HCT116 (cell line): ENCODE measurements at regions not wholly inside any gene's neighbourhood (a gene's known extent, or its start where the extent isn't known, plus 50 kb on each side); places are given as distances from the start of the nearest gene placed in this dataset.

Experiments
- ATAC-seq: fragments of 200-7000 bp; cut with Tn5 transposase; 2 replicates; pipeline ENCODE4 v1.9.1; 2020; ENCODE audit warnings: mild to moderate bottlenecking, moderate library complexity
- BruUV-seq: library from RNA; stranded (reverse); fragments of 400-500 nt; replicated peaks from 2 replicates; lab custom pipeline; 2021; lab: Mats Ljungman, UMichigan
- CTCF ChIA-PET: fragments of 300-600 bp; sonication (Branson Sonifier 250); formaldehyde crosslinking; loops from one replicate; lab custom pipeline; 2021; ENCODE audit warnings: antibody characterized with exemption; lab: Charles Lee
- POLR2A ChIA-PET: fragments of 300-600, 350-600 bp; sonication (Branson Sonifier 250); formaldehyde crosslinking; loops from one replicate; lab custom pipeline; 2021; ENCODE audit warnings: antibody characterized with exemption; lab: Charles Lee
- RAD21 ChIA-PET, 2 experiments: fragments of 300-600 bp; sonication (Branson Sonifier 250); formaldehyde crosslinking; loops; one replicate each; lab custom pipeline; 2023; ENCODE audit warnings: low total read pairs in 2 of 2; ENCODE audit not compliant: uncharacterized antibody in 2 of 2, unreplicated experiment in 2 of 2, low non-redundant PET in 1 of 2; lab: Charles Lee
- DNase-seq: peaks from one replicate; pipeline ENCODE4 v3.0.0-alpha.2; 2010; ENCODE audit warnings: low read depth, low spot score
- H2AFZ ChIP-seq: fragments of 200-600 bp; shearing (Covaris generic), sonication (generic); 2 replicates; pipeline ENCODE4 v1.6.1; 2017; ENCODE audit warnings: low read depth, mixed run types, mixed read lengths, antibody characterized with exemption, low read length; ENCODE audit not compliant: poor library complexity, severe bottlenecking
- H3K27ac ChIP-seq: 2 replicates; pipeline ENCODE4 v1.5.1; 2012; ENCODE audit warnings: low read depth, low read length
- H3K27me3 ChIP-seq: fragments of 200-600 bp; sonication (generic); 2 replicates; pipeline ENCODE4 v1.6.1; 2016; ENCODE audit warnings: mixed run types, low read length, mixed read lengths; ENCODE audit not compliant: insufficient read depth
- H3K36me3 ChIP-seq, 2 experiments: fragments of 200-500 bp in 1 of 2; fragments of 200-600 bp in 1 of 2; sonication (Bioruptor generic) in 1 of 2; sonication (generic) in 1 of 2; 2 replicates each; pipeline versions ENCODE4 v1.5.1 to v1.6.1; 2014 to 2016; ENCODE audit warnings: low read length in 2 of 2, inconsistent platforms in 1 of 2, mixed read lengths in 1 of 2, mixed run types in 1 of 2; ENCODE audit not compliant: insufficient read depth in 2 of 2, control insufficient read depth in 1 of 2
- H3K4me1 ChIP-seq, 2 experiments: fragments of 200-600 bp in 1 of 2; sonication (generic) in 1 of 2; 2 replicates each; pipeline versions ENCODE4 v1.5.1 to v1.6.1; 2012 to 2017; ENCODE audit warnings: low read length in 2 of 2, inconsistent platforms in 1 of 2, mild to moderate bottlenecking in 1 of 2, mixed read lengths in 1 of 2, mixed run types in 1 of 2, moderate library complexity in 1 of 2; ENCODE audit not compliant: insufficient read depth in 2 of 2, control insufficient read depth in 1 of 2
- H3K4me2 ChIP-seq: fragments of 200-600 bp; sonication (generic); 2 replicates; pipeline ENCODE4 v1.6.1; 2017; ENCODE audit warnings: mixed run types, low read length, mixed read lengths
- H3K4me3 ChIP-seq, 2 experiments: fragments of 200-600 bp in 1 of 2; sonication (generic) in 1 of 2; replicated peaks in 1 of 2; 2 replicates each; pipeline ENCODE4 v1.5.1; 2011 to 2016; ENCODE audit warnings: low read length in 2 of 2, control low read depth in 1 of 2, low read depth in 1 of 2, mild to moderate bottlenecking in 1 of 2, mixed read lengths in 1 of 2, mixed run types in 1 of 2
- H3K79me2 ChIP-seq: fragments of 200-600 bp; sonication (generic); 2 replicates; pipeline ENCODE4 v1.6.1; 2017; ENCODE audit warnings: mild to moderate bottlenecking, mixed run types, low read length, moderate library complexity, mixed read lengths; ENCODE audit not compliant: insufficient read depth
- H3K9ac ChIP-seq: fragments of 200-600 bp; sonication (generic); 2 replicates; pipeline ENCODE4 v1.6.1; 2016; ENCODE audit warnings: low read length, mixed read lengths
- H3K9me2 ChIP-seq: fragments of 200-600 bp; sonication (generic), shearing (Covaris generic); 2 replicates; pipeline ENCODE4 v1.6.1; 2017; ENCODE audit warnings: mixed run types, mild to moderate bottlenecking, moderate library complexity; ENCODE audit not compliant: insufficient read depth
- H3K9me3 ChIP-seq, 2 experiments: fragments of 200-500 bp in 1 of 2; fragments of 200-600 bp in 1 of 2; sonication (Bioruptor generic) in 1 of 2; sonication (generic) in 1 of 2; 2 replicates each; pipeline ENCODE4 v1.6.1; 2014 to 2017; ENCODE audit warnings: low read length in 2 of 2, mixed read lengths in 2 of 2, inconsistent platforms in 1 of 2, low read depth in 1 of 2, mild to moderate bottlenecking in 1 of 2, mixed run types in 1 of 2, moderate library complexity in 1 of 2; ENCODE audit not compliant: control insufficient read depth in 1 of 2, insufficient read depth in 1 of 2
- H4K20me1 ChIP-seq: fragments of 200-600 bp; sonication (generic), shearing (Covaris generic); 2 replicates; pipeline ENCODE4 v1.6.1; 2017; ENCODE audit warnings: mixed run types, mild to moderate bottlenecking, moderate library complexity; ENCODE audit not compliant: insufficient read depth
- ATF3 ChIP-seq: IDR thresholded peaks from 2 replicates; pipeline ENCODE4 v1.6.1; 2012
- EGR1 ChIP-seq: IDR thresholded peaks from 2 replicates; pipeline ENCODE4 v1.6.1; 2012; ENCODE audit warnings: low read depth
- EZH2 ChIP-seq: fragments of 200-600 bp; sonication (generic); IDR thresholded peaks from 2 replicates; pipeline ENCODE4 v1.6.1; 2017; ENCODE audit warnings: antibody characterized with exemption, mixed run types
- REST ChIP-seq: IDR thresholded peaks from 2 replicates; pipeline ENCODE4 v1.6.1; 2012; ENCODE audit warnings: low read depth
- TCF7L2 ChIP-seq: IDR thresholded peaks from 2 replicates; pipeline ENCODE4 v1.7.0; 2011; ENCODE audit warnings: borderline replicate concordance, inconsistent platforms; ENCODE audit not compliant: insufficient read depth, insufficient read length; ENCODE audit errors: extremely low read depth
- YY1 ChIP-seq: IDR thresholded peaks from 2 replicates; pipeline ENCODE4 v1.6.1; 2011; ENCODE audit warnings: low read length, low read depth, moderate library complexity, mild to moderate bottlenecking; ENCODE audit not compliant: insufficient replicate concordance; ENCODE audit errors: extremely low read depth
- ZBTB33 ChIP-seq: IDR thresholded peaks from 2 replicates; pipeline ENCODE4 v1.6.1; 2011; ENCODE audit warnings: mild to moderate bottlenecking, low read length, moderate library complexity; ENCODE audit not compliant: insufficient replicate concordance; ENCODE audit errors: extremely low read depth
- ZFX ChIP-seq: fragments of 450-650 bp; IDR thresholded peaks from 2 replicates; pipeline ENCODE4 v1.6.1; 2017
- ZNF274 ChIP-seq: fragments of 200-500 bp; sonication (Bioruptor generic); IDR thresholded peaks from 2 replicates; pipeline ENCODE4 v1.6.1; 2014; ENCODE audit warnings: mild to moderate bottlenecking, low read depth, low read length, inconsistent platforms
- intact Hi-C: fragments of 100-400 bp; cut with micrococcal nuclease; formaldehyde crosslinking; loops from 2 replicates; pipeline ENCODE4 v1.10.0; 2022

DNA sequence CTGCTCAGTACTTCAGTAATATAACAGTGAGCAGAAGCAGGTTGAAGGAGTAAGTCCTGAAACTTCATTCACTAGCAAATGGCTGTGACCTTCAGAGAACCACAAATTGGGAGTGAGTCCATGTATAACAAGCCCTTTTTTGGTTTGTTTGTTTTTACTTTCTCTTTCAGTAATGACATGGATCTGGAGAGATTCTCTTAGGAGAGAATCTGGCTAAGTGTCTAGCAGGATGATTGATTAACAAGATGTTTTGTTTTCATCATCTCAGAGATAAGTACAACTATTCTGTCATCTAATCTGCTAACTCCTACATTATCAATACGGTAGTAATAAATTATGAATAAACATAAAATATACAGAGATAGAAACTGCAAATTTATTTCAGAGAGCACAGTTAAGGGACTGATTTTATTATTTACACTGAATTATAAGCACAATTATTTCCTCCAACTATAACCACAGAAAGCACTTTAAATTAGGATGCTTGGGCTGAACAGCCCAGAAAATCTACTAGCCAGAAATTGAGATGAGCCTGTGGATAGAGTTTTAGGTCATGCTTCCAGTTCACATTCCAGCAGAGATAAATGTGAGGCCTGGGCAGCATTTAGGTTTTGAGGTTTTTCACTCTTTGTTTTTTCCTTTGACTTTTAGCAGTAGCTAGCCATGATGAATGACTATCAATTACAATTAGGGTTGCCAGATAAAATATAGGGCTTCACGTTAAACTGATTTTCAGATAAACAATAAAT, 429.3 kb upstream of the FAT3 start:
- DNase-seq (no peak), ATAC-seq (no peak)
- no peak for TF ChIP-seq ATF3
- no peak for TF ChIP-seq YY1
- TF ChIP-seq EGR1 = no peak
- H3K27ac ChIP-seq = no peak overlapping the region
- ChIA-PET POLR2A (no interaction called here), RAD21 (no interaction called here), CTCF (no interaction called here)
- no peaks in the 10 kb centered on the region for H3K36me3 ChIP-seq
- H3K9me3 ChIP-seq = peaks cover 12 to 17% of the 10 kb centered on the region in 2 experiments; a peak in 2 of 4 replicates
- H3K9ac ChIP-seq = no peak overlapping the region
- H4K20me1 ChIP-seq = no peaks in the 10 kb centered on the region
- no peaks in the 10 kb centered on the region for H3K79me2 ChIP-seq
- no peak overlapping the region for H3K4me2 ChIP-seq
- H3K9me2 ChIP-seq = no peaks in the 10 kb centered on the region
- no peak overlapping the region for H2AFZ ChIP-seq
- no peak overlapping the region for H3K4me3 ChIP-seq
- no peaks in the 10 kb centered on the region for H3K4me1 ChIP-seq
- no TSS peak for BruUV-seq
- H3K27me3 ChIP-seq = no peaks in the 10 kb centered on the region
- intact Hi-C loops = no loop called here

DNA sequence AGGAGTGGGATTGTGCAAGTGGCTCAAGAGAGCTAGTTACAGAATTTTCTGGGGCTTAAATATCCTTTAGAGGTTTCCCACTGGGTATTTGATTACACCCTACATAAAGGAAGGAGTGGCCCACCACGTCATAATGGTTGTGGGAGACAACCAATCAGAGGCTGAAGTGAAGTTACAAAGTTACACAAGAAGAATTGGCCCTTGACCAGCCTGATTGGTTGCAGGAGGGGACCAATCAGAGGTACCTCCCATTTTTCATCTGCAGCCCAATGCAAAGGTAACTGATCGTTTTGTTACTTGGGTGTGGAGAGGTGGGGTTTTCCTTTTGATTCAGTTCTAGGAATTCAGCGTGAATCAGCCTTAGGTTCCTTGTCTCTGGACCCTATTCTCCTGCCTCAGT, 430.5 kb upstream of the FAT3 start:
- BruUV-seq = no TSS peak
- Histone ChIP-seq H3K27me3 (no peaks in the 10 kb centered on the region), H3K79me2 (no peaks in the 10 kb centered on the region), H3K4me1 (no peaks in the 10 kb centered on the region), H3K27ac (no peak overlapping the region), H3K4me3 (no peak overlapping the region), H4K20me1 (no peaks in the 10 kb centered on the region), H3K9me2 (no peaks in the 10 kb centered on the region), H2AFZ (no peak overlapping the region), H3K9me3 (peaks cover 15 to 17% of the 10 kb centered on the region in 2 experiments; a peak in 2 of 4 replicates), H3K36me3 (no peaks in the 10 kb centered on the region), H3K9ac (no peak overlapping the region), H3K4me2 (no peak overlapping the region)
- DNase-seq (no peak), ATAC-seq (no peak)
- intact Hi-C loops = no loop called here
- POLR2A ChIA-PET = no interaction called here
- RAD21 ChIA-PET = no interaction called here
- TF ChIP-seq ZNF274 (no peak), YY1 (no peak), ZBTB33 (no peak), ZFX (no peak), REST (no peak), EZH2 (no peak), TCF7L2 (no peak)
- CTCF ChIA-PET = no interaction called here
